Coronary artery (tissue), 2 donors: ENCODE measurements at regions not wholly inside any gene's neighbourhood (a gene's known extent, or its start where the extent isn't known, plus 50 kb on each side); places are given as distances from the start of the nearest gene placed in this dataset.

ENCODE experiments used
- DNase-seq: peaks from one replicate; pipeline ENCODE4 v3.0.0-alpha.2; 2017; ENCODE audit warnings: low spot score
- H3K27ac ChIP-seq, 2 donors: fragments of 200-600 bp; sonication (generic); one replicate each; pipeline ENCODE4 v1.5.1; 2016 to 2019
- H3K4me3 ChIP-seq: fragments of 200-600 bp; sonication (generic); 2 replicates; pipeline ENCODE4 v1.5.1; 2016; ENCODE audit warnings: mild to moderate bottlenecking, moderate library complexity
- TF ChIP-seq, protein P1 (sequence below): fragments of 200-600 bp; sonication (generic); IDR thresholded peaks from one replicate; pipeline ENCODE4 v1.5.1; 2019; ENCODE audit warnings: antibody characterized with exemption

DNA sequence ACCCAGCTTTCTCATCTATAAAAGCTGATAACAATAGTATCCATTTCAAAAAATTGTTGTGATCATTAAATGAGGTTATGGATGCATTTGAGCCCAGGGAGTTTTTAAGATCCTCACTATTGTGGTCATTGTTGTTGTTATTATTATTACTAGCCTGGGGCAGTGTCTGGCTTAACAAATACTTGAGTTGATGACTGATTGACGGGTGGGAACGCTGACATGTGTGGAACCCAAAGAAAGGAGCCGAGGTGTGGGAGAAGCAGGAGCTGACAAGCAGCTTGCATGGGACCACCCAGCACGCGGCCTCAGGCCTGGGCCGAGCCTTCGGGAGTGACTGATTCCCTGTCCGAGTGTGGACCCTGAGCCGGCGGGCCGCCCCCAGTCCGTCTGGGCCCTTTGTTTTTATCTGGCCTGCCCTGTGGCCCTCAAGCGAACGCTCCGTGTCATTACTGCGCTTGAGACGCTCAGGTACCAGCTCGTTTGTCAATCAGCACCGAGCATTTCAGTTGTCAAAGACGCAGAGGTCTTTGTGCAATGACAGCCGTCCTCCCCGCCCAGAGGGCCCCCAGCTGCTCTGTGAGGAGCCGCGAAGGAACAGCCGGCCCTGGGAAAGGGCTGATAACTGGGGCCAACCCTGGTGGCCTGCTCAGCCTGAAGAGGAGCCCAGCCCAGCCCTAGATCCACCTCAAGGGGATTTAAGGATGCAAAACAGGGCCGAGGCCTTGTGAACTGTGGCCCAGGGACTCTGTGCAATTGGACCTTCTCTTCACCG, 132.9 kb upstream of the FOXF1 start:
- DNase-seq = no peak
- Histone ChIP-seq H3K4me3 (no peak overlapping the region), H3K27ac (no peak overlapping the region)
- TF ChIP-seq, protein P1, sequence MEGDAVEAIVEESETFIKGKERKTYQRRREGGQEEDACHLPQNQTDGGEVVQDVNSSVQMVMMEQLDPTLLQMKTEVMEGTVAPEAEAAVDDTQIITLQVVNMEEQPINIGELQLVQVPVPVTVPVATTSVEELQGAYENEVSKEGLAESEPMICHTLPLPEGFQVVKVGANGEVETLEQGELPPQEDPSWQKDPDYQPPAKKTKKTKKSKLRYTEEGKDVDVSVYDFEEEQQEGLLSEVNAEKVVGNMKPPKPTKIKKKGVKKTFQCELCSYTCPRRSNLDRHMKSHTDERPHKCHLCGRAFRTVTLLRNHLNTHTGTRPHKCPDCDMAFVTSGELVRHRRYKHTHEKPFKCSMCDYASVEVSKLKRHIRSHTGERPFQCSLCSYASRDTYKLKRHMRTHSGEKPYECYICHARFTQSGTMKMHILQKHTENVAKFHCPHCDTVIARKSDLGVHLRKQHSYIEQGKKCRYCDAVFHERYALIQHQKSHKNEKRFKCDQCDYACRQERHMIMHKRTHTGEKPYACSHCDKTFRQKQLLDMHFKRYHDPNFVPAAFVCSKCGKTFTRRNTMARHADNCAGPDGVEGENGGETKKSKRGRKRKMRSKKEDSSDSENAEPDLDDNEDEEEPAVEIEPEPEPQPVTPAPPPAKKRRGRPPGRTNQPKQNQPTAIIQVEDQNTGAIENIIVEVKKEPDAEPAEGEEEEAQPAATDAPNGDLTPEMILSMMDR = no peak

DNA sequence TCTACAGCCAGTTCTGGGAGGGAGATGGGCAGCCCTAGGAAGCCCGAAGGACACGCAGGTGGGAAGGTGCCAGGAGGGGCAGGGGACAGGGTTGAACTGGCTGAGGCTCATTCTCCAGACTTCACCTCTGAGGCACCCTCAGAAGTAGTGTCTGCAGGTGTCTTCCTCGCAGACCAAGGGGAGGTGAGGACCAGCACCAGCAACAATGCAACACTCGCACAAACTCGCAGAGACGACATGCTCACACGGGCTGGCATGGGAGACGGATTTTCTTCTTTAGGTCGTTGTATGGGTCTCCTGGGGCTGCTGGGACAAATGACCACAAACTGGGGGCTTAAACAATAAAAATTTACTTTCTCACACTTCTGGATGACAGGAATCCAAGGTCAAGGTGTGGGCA, 132.2 kb upstream of the FOXF1 start:
- DNase-seq = no peak
- TF ChIP-seq, protein P1 = no peak
- Histone ChIP-seq H3K4me3 (no peak overlapping the region), H3K27ac (no peak overlapping the region)

DNA sequence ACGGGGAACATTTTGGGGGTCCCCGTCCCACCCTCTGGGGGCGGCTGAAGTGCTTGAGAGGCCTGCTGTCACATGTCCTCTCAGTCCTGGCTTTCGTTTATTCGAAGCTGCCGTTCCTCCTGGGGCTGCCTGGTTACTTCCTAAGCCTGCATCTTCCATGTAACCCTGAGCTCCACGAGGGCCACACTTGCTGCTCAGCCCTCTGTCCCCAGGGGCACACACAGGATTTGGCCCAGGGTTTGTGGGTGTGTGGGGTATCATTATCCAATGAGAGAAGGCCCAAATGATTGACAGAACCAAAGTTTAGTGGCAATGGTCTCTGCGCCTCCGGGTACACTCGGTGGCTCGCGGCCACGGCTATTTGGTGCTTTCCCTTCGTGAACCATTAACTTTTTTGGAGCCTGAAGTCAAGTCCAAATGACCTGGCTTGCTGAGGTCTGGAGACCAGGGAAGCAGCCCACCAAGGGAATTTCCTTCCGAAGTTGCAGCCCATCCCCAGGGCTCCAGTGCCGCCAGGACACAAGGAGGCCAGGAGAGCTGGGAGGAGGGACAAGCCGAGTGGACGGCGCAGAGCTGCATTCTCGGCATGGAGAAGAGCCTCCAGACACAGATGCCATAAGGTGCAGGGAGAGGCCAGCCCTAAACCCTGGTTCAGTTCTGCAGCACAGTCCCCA, 131.4 kb upstream of the FOXF1 start:
- TF ChIP-seq, protein P1 = no peak
- H3K4me3 ChIP-seq = no peak overlapping the region
- no peak overlapping the region for H3K27ac ChIP-seq
- no peak for DNase-seq

DNA sequence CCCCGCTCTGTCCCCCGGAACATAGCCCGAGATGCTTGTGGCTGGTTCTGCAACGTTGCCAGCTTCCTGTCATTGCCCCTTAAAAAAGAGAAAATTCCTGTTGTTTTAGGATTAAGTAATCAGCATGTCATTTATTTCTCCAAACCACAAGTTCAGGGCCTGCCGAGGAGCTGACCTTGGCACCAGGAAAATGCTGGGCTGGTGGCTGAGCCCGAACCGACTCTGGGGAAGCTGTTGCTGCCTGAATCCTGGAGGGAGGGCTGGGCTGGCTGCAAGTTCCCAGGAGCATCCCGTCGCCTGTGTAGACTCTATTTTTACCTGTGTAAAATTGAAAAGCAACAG, 130.9 kb upstream of the FOXF1 start:
- TF ChIP-seq, protein P1 = no peak
- H3K27ac ChIP-seq = no peak overlapping the region
- no peak overlapping the region for H3K4me3 ChIP-seq
- no peak for DNase-seq

DNA sequence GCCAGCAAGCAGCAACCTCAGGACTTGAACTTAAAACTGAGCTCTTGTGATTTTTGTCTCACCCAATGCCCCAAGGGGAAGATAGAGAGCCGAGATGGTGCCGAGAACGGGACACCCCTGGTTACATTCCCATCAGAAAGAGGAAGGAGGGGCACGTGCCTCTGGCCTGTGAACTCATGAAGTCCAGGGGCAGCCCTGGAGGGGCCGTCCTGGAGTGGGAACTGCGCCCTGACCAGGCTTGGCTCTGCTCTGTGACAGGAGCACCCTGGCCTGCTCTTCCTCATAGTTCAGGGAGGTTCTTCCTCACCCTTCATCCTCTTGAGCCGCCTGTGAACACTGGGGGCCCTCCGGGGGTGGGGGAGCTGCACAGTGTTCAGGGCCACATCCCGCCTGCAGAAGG, 130.3 kb upstream of the FOXF1 start:
- DNase-seq = no peak
- Histone ChIP-seq H3K4me3 (no peak overlapping the region), H3K27ac (no peak overlapping the region)
- TF ChIP-seq, protein P1 = no peak

DNA sequence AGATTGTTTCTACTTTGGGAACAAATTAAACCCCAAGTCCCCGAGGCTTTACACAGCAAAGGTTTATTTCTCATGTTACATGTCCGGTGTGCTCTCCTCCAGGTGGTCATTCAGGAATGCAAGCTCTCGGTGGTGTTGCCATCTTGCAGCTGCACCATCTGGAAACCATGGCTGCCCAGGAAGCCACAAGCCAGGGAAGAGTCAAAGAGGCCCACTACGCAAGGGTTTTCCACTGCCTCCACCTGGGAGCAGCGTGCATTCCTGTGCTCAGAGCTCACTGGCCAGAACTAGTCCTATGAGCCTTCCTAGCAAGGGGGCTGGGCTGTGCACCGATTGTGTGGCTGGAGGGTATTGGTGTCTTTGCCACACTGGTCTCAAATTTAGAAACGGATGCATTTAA, 128.8 kb upstream of the FOXF1 start:
- H3K4me3 ChIP-seq = no peak overlapping the region
- no peak for DNase-seq
- TF ChIP-seq, protein P1 = no peak
- H3K27ac ChIP-seq = no peak overlapping the region
